K562 (cell line): ENCODE measurements at regions not wholly inside any gene's neighbourhood (a gene's known extent, or its start where the extent isn't known, plus 50 kb on each side); places are given as distances from the start of the nearest gene placed in this dataset.

Experiments
- ATF1 ChIP-seq, 2 experiments: fragments of 450-650 bp in 1 of 2; IDR thresholded peaks; 2 replicates each; pipeline ENCODE4 v1.6.1; 2016; ENCODE audit warnings: missing compliant biosample characterization in 1 of 2, missing genetic modification characterization in 1 of 2
- CBFA2T3 ChIP-seq: fragments of 450-650 bp; IDR thresholded peaks from 2 replicates; pipeline ENCODE4 v1.6.1; 2017
- GATA2 ChIP-seq: sonication (generic); formaldehyde crosslinking; IDR thresholded peaks from 2 replicates; pipeline ENCODE4 v1.4.0; 2020; ENCODE audit warnings: mild to moderate bottlenecking, missing genetic modification reagents
- KAT7 ChIP-seq: sonication (generic); formaldehyde crosslinking; IDR thresholded peaks from 2 replicates; pipeline ENCODE4 v1.8.0; 2022; ENCODE audit warnings: missing genetic modification reagents, mild to moderate bottlenecking, borderline replicate concordance
- MIER1 ChIP-seq: fragments of 450-650 bp; IDR thresholded peaks from 2 replicates; pipeline ENCODE4 v1.6.1; 2016; ENCODE audit warnings: antibody characterized with exemption, mild to moderate bottlenecking, low read depth
- NCOA6 ChIP-seq: fragments of 450-650 bp; IDR thresholded peaks from 2 replicates; pipeline ENCODE4 v1.6.1; 2017; ENCODE audit warnings: mild to moderate bottlenecking
- NFRKB ChIP-seq: fragments of 450-650 bp; IDR thresholded peaks from 2 replicates; pipeline ENCODE4 v1.6.1; 2016; ENCODE audit warnings: low read depth
- NR1H2 ChIP-seq: sonication (generic); formaldehyde crosslinking; IDR thresholded peaks from 2 replicates; pipeline ENCODE4 v1.4.0; 2020; ENCODE audit warnings: mild to moderate bottlenecking, missing genetic modification reagents
- POLR2A ChIP-seq: fragments of 450-650 bp; conservative IDR thresholded peaks from 2 replicates; pipeline ENCODE4 v1.6.1; 2016
- TF ChIP-seq, protein P1 (sequence below): conservative IDR thresholded peaks from 2 replicates; pipeline ENCODE4 v1.6.1; 2011; ENCODE audit warnings: low read depth, mild to moderate bottlenecking, low read length; ENCODE audit not compliant: control insufficient read depth

- TF ChIP-seq GATA2 (CRISPR knock-in tag) (no peak), ATF1 (CRISPR knock-in tag; IDR thresholded peaks at IDR 0.05) (no peak), ATF1 (tag; IDR thresholded peaks at IDR 0.05) (no peak), NR1H2 (CRISPR knock-in tag) (no peak), MIER1 (no peak), NCOA6 (no peak), CBFA2T3 (no peak), POLR2A (no peak), KAT7 (CRISPR knock-in tag) (no peak), NFRKB (no peak)
- TF ChIP-seq, protein P1, sequence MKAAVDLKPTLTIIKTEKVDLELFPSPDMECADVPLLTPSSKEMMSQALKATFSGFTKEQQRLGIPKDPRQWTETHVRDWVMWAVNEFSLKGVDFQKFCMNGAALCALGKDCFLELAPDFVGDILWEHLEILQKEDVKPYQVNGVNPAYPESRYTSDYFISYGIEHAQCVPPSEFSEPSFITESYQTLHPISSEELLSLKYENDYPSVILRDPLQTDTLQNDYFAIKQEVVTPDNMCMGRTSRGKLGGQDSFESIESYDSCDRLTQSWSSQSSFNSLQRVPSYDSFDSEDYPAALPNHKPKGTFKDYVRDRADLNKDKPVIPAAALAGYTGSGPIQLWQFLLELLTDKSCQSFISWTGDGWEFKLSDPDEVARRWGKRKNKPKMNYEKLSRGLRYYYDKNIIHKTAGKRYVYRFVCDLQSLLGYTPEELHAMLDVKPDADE, result no peak
Measured at GRCh38 chr1:11377001-11377583, 101.9 kb upstream of the DISP3 start.
